Liver (tissue), 8 donors: ENCODE measurements at regions not wholly inside any gene's neighbourhood (a gene's known extent, or its start where the extent isn't known, plus 50 kb on each side); places are given as distances from the start of the nearest gene placed in this dataset.

Experiments used
- DNase-seq: peaks from one replicate; pipeline ENCODE4 v3.0.0-alpha.2; 2017; ENCODE audit warnings: low spot score
- H3K27ac ChIP-seq, 2 donors: one replicate each; pipeline ENCODE4 v1.7.0; 2013; ENCODE audit warnings: inconsistent platforms in 2 of 2, low read length in 2 of 2, control low read depth in 1 of 2, low read depth in 1 of 2, mild to moderate bottlenecking in 1 of 2
- H3K27me3 ChIP-seq, 4 donors: one replicate each; pipeline versions ENCODE4 v1.6.1 to v1.7.0; 2013; ENCODE audit warnings: low read length in 3 of 4, inconsistent platforms in 1 of 4, mild to moderate bottlenecking in 1 of 4, moderate library complexity in 1 of 4; ENCODE audit not compliant: control insufficient read depth in 4 of 4, insufficient read depth in 4 of 4
- H3K36me3 ChIP-seq, 4 donors: one replicate each; pipeline versions ENCODE4 v1.6.1 to v1.7.0; 2013; ENCODE audit warnings: low read length in 3 of 4, mild to moderate bottlenecking in 3 of 4, low read depth in 1 of 4, moderate library complexity in 1 of 4; ENCODE audit not compliant: control insufficient read depth in 4 of 4, insufficient read depth in 3 of 4
- H3K4me1 ChIP-seq, 4 donors: one replicate each; pipeline versions ENCODE4 v1.6.1 to v1.7.0; 2013; ENCODE audit warnings: low read length in 3 of 4, mild to moderate bottlenecking in 3 of 4, moderate library complexity in 1 of 4; ENCODE audit not compliant: control insufficient read depth in 4 of 4, insufficient read depth in 4 of 4
- H3K4me3 ChIP-seq, 3 donors: one replicate each; pipeline versions ENCODE4 v1.6.1 to v1.7.0; 2013; ENCODE audit warnings: low read length in 3 of 3, control low read depth in 1 of 3, low read depth in 1 of 3, mild to moderate bottlenecking in 1 of 3
- H3K9ac ChIP-seq, 2 donors: one replicate each; pipeline ENCODE4 v1.7.0; 2013; ENCODE audit warnings: low read length in 2 of 2, mild to moderate bottlenecking in 2 of 2, moderate library complexity in 2 of 2, control low read depth in 1 of 2, low read depth in 1 of 2
- H3K9me3 ChIP-seq, 4 donors: one replicate each; pipeline versions ENCODE4 v1.6.1 to v1.7.0; 2013; ENCODE audit warnings: low read length in 3 of 4; ENCODE audit not compliant: control insufficient read depth in 4 of 4
- EGR1 ChIP-seq, 2 donors: IDR thresholded peaks; 2 replicates each; pipeline ENCODE4 v1.6.1; 2016 to 2018; ENCODE audit warnings: antibody characterized with exemption in 2 of 2, low read depth in 2 of 2
- FOXA1 ChIP-seq: IDR thresholded peaks from 2 replicates; pipeline ENCODE4 v1.6.1; 2016; ENCODE audit warnings: antibody characterized with exemption
- FOXA2 ChIP-seq: IDR thresholded peaks from 2 replicates; pipeline ENCODE4 v1.6.1; 2016; ENCODE audit warnings: antibody characterized with exemption
- GABPA ChIP-seq, 2 donors: IDR thresholded peaks in 1 of 2; conservative IDR thresholded peaks in 1 of 2; 2 replicates each; pipeline ENCODE4 v1.6.1; 2016; ENCODE audit warnings: antibody characterized with exemption in 2 of 2, mild to moderate bottlenecking in 1 of 2, moderate library complexity in 1 of 2
- HNF4A ChIP-seq, 2 donors: conservative IDR thresholded peaks; 2 replicates each; pipeline ENCODE4 v1.6.1; 2016; ENCODE audit warnings: antibody characterized with exemption in 2 of 2, mild to moderate bottlenecking in 2 of 2
- HNF4G ChIP-seq: IDR thresholded peaks from 2 replicates; pipeline ENCODE4 v1.6.1; 2016; ENCODE audit warnings: antibody characterized with exemption
- JUND ChIP-seq, 2 donors: IDR thresholded peaks; 2 replicates each; pipeline ENCODE4 v1.6.1; 2016; ENCODE audit warnings: antibody characterized with exemption in 2 of 2
- NR2F2 ChIP-seq: IDR thresholded peaks from 2 replicates; pipeline ENCODE4 v1.6.1; 2016; ENCODE audit warnings: antibody characterized with exemption
- RAD21 ChIP-seq, 2 donors: IDR thresholded peaks; 2 replicates each; pipeline ENCODE4 v1.6.1; 2016; ENCODE audit warnings: antibody characterized with exemption in 2 of 2, mild to moderate bottlenecking in 2 of 2
- RXRA ChIP-seq, 2 donors: IDR thresholded peaks; 2 replicates each; pipeline ENCODE4 v1.6.1; 2017 to 2018; ENCODE audit warnings: antibody characterized with exemption in 2 of 2, mild to moderate bottlenecking in 1 of 2
- SP1 ChIP-seq: IDR thresholded peaks from 2 replicates; pipeline ENCODE4 v1.6.1; 2018; ENCODE audit warnings: antibody characterized with exemption, mild to moderate bottlenecking
- TAF1 ChIP-seq: conservative IDR thresholded peaks from 2 replicates; pipeline ENCODE4 v1.6.1; 2016; ENCODE audit warnings: antibody characterized with exemption, mild to moderate bottlenecking
- YY1 ChIP-seq: IDR thresholded peaks from 2 replicates; pipeline ENCODE4 v1.6.1; 2016; ENCODE audit warnings: antibody characterized with exemption, mild to moderate bottlenecking
- WGBS: extraction: QIAGEN DNeasy Blood & Tissue Kit; methylation state at CpG from one replicate; pipeline ENCODE4 v1.1.7; 2013; 5-methylcytosine and 5-hydroxymethylcytosine counted together
- TF ChIP-seq, protein P1 (sequence below): IDR thresholded peaks from 2 replicates; pipeline ENCODE4 v1.6.1; 2016; ENCODE audit warnings: antibody characterized with exemption
- TF ChIP-seq, protein P2 (sequence below): fragments of 150-350 bp; IDR thresholded peaks from 2 replicates; pipeline ENCODE4 v1.5.1; 2017; ENCODE audit warnings: improper control_type of control experiment, low read depth, low read length; ENCODE audit not compliant: missing input control
- TF ChIP-seq, protein P3 (sequence below): IDR thresholded peaks from 2 replicates; pipeline ENCODE4 v1.6.1; 2016; ENCODE audit warnings: antibody characterized with exemption
- TF ChIP-seq, protein P4 (sequence below): IDR thresholded peaks from 2 replicates; pipeline ENCODE4 v1.6.1; 2016; ENCODE audit warnings: antibody characterized with exemption
- TF ChIP-seq, protein P5 (sequence below): IDR thresholded peaks from 2 replicates; pipeline ENCODE4 v1.6.1; 2016; ENCODE audit warnings: antibody characterized with exemption, mild to moderate bottlenecking
- donor health status: healthy.
- donor health status: healthy.
- donor health status: healthy.
- donor health status: healthy.
- donor health status: healthy.

DNA sequence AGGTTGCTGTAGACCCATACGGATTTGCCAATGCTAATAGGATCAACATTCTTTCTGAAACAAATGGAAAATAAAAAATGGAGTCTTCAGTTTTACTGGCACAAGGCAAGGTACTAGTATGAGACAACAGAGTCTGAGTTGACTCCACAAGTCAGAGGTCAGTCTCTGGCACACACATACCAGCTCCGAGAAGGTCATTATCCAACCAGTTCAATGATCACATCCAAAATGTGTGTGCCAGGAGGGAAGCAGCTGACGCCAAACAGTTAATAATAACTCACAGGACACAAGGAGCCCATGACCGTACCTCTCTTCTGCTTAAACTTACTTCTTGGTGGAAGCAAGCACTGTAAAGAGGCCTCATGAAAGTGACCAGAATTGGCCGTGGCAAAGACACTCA is 528.6 kb downstream of the ZNF516 start:
- no peak overlapping the region for H3K27ac ChIP-seq
- no peaks in the 10 kb centered on the region for H3K36me3 ChIP-seq
- WGBS: 69% methylated on average over 5 of the region's 5 CpGs

More for the DNA sequence above, 528.6 kb downstream of the ZNF516 start:
- no peaks in the 10 kb centered on the region for H3K4me1 ChIP-seq
- DNase-seq: no peak
- no peak overlapping the region for H3K4me3 ChIP-seq
- no peak overlapping the region for H3K9ac ChIP-seq
- no peaks in the 10 kb centered on the region for H3K27me3 ChIP-seq
- TF ChIP-seq HNF4G: no peak
- no peak for TF ChIP-seq FOXA2
- no peak for TF ChIP-seq FOXA1
- TF ChIP-seq NR2F2: no peak
- TF ChIP-seq, protein P1, sequence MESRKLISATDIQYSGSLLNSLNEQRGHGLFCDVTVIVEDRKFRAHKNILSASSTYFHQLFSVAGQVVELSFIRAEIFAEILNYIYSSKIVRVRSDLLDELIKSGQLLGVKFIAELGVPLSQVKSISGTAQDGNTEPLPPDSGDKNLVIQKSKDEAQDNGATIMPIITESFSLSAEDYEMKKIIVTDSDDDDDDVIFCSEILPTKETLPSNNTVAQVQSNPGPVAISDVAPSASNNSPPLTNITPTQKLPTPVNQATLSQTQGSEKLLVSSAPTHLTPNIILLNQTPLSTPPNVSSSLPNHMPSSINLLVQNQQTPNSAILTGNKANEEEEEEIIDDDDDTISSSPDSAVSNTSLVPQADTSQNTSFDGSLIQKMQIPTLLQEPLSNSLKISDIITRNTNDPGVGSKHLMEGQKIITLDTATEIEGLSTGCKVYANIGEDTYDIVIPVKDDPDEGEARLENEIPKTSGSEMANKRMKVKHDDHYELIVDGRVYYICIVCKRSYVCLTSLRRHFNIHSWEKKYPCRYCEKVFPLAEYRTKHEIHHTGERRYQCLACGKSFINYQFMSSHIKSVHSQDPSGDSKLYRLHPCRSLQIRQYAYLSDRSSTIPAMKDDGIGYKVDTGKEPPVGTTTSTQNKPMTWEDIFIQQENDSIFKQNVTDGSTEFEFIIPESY: no peak
- no peak for TF ChIP-seq EGR1 (IDR thresholded peaks at IDR 0.05; ENCODE audit: low read depth in 2 of 2)
- TF ChIP-seq, protein P2, sequence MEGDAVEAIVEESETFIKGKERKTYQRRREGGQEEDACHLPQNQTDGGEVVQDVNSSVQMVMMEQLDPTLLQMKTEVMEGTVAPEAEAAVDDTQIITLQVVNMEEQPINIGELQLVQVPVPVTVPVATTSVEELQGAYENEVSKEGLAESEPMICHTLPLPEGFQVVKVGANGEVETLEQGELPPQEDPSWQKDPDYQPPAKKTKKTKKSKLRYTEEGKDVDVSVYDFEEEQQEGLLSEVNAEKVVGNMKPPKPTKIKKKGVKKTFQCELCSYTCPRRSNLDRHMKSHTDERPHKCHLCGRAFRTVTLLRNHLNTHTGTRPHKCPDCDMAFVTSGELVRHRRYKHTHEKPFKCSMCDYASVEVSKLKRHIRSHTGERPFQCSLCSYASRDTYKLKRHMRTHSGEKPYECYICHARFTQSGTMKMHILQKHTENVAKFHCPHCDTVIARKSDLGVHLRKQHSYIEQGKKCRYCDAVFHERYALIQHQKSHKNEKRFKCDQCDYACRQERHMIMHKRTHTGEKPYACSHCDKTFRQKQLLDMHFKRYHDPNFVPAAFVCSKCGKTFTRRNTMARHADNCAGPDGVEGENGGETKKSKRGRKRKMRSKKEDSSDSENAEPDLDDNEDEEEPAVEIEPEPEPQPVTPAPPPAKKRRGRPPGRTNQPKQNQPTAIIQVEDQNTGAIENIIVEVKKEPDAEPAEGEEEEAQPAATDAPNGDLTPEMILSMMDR: no peak
- no peak for TF ChIP-seq TAF1
- TF ChIP-seq, protein P3, sequence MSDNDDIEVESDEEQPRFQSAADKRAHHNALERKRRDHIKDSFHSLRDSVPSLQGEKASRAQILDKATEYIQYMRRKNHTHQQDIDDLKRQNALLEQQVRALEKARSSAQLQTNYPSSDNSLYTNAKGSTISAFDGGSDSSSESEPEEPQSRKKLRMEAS: no peak
- no peak for TF ChIP-seq RAD21 (IDR thresholded peaks at IDR 0.05)
- TF ChIP-seq, protein P4, sequence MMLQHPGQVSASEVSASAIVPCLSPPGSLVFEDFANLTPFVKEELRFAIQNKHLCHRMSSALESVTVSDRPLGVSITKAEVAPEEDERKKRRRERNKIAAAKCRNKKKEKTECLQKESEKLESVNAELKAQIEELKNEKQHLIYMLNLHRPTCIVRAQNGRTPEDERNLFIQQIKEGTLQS: no peak
- TF ChIP-seq HNF4A (conservative IDR thresholded peaks at IDR 0.05): no peak
- no peak for TF ChIP-seq RXRA (IDR thresholded peaks at IDR 0.05)
- TF ChIP-seq SP1: no peak
- no peak for TF ChIP-seq JUND (IDR thresholded peaks at IDR 0.05)
- TF ChIP-seq YY1: no peak
- no peak for TF ChIP-seq GABPA (IDR thresholded peaks at IDR 0.05 in 1 of 2, conservative IDR thresholded peaks at IDR 0.05 in 1 of 2)
- TF ChIP-seq, protein P5, sequence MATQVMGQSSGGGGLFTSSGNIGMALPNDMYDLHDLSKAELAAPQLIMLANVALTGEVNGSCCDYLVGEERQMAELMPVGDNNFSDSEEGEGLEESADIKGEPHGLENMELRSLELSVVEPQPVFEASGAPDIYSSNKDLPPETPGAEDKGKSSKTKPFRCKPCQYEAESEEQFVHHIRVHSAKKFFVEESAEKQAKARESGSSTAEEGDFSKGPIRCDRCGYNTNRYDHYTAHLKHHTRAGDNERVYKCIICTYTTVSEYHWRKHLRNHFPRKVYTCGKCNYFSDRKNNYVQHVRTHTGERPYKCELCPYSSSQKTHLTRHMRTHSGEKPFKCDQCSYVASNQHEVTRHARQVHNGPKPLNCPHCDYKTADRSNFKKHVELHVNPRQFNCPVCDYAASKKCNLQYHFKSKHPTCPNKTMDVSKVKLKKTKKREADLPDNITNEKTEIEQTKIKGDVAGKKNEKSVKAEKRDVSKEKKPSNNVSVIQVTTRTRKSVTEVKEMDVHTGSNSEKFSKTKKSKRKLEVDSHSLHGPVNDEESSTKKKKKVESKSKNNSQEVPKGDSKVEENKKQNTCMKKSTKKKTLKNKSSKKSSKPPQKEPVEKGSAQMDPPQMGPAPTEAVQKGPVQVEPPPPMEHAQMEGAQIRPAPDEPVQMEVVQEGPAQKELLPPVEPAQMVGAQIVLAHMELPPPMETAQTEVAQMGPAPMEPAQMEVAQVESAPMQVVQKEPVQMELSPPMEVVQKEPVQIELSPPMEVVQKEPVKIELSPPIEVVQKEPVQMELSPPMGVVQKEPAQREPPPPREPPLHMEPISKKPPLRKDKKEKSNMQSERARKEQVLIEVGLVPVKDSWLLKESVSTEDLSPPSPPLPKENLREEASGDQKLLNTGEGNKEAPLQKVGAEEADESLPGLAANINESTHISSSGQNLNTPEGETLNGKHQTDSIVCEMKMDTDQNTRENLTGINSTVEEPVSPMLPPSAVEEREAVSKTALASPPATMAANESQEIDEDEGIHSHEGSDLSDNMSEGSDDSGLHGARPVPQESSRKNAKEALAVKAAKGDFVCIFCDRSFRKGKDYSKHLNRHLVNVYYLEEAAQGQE: no peak
- H3K9me3 ChIP-seq: no peaks in the 10 kb centered on the region
